COR-L47 (cell line): ENCODE measurements at regions not wholly inside any gene's neighbourhood (a gene's known extent, or its start where the extent isn't known, plus 50 kb on each side); places are given as distances from the start of the nearest gene placed in this dataset.

Experiments used
- DNase-seq: peaks from one replicate; lab custom pipeline; 2025; lab: John Stamatoyannopoulos, UW

DNA sequence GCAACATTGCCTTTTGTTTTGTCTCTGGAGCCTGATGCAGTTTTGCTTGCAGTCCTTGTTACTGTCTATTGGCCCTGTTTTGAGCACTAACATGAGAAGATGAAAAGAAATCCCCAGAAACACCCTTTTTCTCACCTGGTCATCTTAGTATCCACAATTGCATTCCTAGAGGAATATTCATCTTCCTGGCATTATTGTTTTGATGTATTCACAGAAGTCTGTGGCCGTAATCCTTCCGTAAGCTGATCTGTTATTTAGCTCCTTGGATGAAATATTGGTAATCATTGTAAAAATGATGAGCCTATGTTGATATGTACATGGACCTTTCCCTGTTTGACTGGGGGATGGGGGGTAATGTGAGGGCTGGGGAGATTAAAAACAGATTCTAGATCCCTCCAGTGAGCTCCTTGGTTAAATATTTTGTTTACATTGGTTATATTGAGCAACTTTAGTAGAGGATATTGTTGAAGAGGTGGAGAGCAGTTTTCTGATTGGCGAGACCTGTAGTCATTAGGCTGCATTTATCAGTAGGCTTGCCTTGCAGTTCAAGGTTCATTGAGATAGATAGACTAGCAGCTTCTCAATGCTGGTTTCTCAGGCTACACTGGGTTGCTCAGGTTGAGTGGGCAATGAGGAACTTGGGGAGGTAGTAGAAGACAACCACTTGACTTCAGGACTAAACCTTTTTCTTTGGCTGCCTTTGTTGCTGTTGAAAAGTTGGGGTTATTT, 117.5 kb downstream of the MACIR start:
- no peak for DNase-seq

DNA sequence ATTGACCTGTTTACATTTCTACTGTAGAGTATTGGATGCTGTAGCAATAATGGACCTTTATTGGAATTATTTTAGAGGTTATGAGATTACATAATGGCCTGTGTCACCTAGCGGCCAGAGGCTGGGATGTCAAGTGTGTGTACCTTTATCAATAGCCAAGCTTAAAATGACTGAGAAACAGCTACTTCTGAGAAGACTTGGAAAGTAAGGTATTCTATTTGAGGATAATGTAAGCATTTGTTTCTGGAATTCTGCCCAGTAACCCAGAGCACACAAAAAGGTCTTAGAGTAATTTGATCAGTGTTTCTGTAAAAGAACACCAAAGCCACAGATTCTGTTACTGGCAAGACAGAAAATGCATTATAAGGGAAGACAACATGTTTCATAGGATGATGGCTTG, 116.8 kb downstream of the MACIR start:
- DNase-seq = no peak

DNA sequence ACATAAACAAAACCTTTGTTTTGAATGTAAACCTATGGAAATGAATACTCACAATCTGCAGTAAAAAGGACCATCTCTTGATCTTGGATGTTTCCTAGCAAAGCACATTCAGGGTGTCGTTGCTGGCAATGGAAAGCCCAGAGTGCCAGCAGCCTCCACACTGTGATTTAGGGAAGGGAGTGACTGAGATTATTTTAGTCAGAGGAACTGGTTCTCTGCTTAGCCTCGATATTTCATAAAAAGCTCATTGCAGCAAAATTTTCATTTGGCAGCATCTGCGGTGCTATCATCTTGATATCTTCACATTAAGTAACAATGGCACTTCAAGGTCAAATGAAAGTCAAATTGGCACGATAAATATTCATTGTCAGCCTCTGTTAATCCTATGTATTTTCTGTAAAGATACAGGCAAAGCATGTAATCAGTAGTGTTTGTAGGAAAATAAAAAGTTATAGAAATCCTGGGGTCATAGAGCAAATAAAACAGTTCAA, 116.0 kb downstream of the MACIR start:
- no peak for DNase-seq

DNA sequence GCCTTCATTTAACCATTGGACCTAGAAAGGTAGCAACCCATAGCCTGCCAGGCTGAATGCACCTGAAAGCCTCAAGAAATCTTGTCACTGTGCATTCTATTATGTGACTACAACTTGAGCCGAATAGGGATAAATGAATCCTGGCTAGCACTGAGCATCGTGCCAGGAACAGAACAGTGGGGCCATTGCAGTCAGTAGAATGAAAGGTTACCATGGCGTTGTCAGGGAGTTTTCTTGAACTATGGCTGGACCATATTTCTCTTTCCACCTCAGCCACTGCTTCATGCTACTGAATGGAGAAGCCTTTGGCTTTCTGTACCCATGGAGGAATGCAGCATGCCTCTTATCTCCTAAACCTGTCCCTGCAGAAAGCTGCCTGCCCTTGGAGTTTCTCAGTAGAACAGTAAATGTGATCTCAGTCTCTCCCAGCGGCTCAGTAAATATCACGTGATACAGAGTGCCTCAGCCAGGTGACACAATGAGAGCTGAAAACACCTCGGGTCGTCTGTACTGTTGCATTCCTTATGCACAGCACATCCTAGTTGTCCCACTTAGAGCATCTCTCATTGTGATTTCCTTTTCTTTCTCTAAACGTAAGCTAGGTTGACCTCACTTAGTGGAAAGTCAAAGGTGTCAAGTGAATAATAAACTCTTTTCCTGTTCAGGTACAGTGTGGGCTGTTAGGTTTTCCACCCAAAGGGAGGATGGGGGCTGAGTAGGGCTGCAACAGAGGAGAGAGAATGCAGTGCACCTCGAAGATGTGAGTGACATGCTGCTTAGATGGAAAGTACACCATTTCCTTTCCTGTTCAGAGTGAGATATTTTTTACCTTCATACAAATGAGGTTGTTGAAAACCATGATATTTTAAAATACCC, 115.3 kb downstream of the MACIR start:
- no peak for DNase-seq

DNA sequence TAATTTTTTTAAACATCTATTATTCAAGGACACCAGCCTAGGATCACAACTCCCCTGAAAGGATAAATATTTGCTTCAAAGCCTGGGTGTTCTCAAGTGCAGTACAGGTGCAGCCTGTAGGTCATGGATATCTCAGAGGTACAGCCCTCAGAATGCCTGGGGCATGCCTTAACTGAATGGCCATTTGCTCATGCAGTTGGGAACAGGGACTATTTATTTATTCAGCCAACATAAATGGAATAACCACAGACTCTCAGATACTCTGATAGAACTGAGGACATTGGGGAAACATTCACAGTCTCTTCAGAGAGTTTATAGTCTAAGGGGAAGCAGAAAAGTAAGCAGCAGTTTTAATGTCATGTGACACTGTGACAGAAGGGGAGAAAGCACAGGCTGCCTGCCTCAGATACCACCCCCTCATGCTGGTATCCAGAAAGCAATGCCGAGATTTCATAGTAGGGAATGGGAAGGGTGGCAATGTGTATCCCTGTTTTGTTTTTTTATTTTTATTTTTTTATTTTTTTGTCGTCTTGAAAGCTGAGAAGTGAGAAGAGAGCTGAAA, 112.6 kb downstream of the MACIR start:
- DNase-seq = no peak

DNA sequence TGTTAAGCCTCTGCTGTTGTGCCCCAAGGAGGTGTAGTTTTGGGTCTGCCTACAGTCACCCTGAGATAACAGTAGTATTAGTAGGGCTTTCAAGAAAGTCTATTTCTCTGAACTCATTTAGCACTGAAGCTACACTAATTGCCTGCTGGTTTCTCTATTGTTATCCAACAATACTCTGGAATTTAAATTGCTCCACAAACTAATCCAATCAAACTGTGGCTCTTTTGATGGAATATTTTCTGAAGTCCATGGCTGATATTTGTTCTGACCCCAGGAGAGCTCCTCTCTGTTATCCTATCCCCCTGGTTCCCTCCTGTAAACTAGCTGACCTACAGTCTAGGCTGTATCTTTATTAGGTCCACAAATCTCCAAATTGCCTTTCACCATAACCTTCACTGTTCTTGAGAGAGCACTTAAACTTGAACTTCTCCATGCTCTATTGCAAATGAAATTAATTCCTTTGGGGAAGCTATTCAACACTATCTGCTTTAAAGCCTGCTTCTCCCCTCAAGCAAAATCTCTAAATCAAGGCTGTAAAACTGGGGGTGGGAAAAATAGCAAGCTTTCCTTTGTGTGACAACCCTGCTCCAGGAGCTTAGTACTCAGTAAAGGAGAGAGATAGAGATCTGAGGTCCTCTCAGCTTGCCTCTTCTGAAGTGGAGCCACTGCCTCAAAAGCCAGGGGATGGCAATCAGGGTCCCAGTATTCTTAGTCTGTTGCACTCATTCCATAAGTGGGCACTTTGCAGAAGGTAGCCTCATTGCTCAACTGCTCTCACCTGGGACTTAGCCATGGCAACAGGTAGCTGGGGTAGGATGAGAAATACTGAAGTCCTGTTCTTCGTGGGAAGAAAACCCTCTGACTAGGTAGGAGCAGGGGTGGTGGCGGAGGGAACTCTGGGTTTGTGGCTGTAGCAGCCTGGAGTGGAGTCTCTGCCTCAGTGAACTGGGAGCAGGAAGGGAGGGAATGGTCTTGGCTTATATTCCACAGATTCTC, 110.9 kb downstream of the MACIR start:
- peak; percentile 25 for DNase-seq

DNA sequence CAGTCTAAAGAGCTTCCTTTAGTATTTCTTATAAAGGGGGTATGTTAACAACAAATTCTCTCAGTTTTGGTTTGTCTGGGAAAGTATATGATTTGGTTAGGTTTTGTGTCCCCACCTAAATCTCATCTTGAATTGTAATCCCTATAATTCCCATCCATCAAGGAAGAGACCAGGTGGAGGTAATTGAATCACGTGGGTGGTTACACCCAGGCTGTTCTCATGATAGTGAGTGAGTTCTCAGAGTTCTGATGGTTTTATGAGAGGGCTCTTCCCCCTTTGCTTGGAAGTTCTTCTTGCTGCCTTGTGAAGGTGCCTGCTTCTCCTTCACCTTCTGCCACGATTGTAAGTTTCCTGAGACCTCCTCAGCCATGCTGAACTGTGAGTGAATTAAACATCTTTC, 109.1 kb downstream of the MACIR start:
- DNase-seq = no peak

DNA sequence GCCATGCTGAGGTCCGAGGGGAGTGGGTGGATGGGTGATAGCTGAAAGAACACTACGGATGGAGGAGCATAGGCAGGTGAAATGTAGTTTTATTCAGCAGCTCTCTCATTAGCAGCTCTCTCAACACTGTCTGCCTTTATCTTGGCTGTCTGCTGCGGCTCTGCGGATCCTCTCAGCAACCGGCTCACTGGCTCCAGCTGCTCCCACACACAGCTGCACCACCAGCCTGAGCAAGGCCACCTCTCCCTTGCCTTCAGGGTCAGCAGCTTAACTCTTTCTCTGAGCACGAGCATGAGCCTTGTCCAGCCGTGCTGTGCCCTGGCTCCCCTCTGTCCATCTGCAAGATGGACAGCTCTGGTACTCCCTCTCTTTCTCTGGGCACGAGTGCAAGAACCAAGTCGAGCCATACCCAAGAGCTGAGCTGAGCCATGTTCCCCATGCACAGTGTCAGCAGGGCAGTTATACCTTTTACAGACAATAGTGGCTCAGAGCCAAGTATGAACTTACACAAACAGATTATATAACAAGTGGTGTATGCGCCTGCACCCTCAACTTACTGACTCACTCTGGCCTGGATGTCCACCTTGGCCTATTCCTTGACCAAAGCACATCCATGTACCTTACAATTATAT, 108.5 kb downstream of the MACIR start:
- DNase-seq = no peak

DNA sequence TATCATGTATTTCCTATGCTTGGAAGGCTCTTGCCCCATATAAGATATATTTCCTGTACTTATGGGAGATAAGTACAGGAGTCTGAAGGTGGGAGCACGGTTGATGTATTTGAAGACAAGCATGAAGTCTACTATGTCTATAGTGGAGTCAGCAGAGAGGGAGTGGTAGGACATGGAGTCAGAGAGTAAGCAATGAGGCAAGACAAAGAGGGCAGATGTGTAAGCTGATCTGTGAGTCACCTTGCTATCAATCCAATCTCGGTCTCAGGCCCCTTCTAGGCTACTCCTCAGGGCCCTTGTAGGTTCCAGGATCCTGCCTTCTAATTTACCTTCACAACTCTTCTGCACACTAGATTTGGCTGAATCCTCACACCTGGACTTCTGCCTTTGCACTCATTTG, 105.5 kb downstream of the MACIR start:
- DNase-seq = no peak

DNA sequence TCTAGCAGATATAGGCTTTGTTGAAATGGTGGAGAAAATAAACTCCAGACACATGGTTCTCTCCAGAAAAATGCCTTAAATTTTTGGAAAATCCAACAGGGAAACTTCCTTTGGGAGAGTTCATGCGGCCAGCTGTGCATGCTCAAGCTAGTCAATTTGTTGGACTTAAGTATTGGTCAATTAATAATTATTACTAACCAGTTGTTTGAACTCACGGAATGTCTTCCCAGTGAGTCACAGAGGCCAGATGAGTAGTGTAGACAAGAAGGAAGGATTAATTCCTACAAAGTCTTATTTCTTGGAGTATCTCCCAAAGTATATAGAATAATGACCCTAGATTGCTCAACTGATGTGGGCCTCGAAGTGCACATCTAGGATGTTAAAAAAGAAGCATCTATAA, 103.6 kb downstream of the MACIR start:
- DNase-seq = no peak

DNA sequence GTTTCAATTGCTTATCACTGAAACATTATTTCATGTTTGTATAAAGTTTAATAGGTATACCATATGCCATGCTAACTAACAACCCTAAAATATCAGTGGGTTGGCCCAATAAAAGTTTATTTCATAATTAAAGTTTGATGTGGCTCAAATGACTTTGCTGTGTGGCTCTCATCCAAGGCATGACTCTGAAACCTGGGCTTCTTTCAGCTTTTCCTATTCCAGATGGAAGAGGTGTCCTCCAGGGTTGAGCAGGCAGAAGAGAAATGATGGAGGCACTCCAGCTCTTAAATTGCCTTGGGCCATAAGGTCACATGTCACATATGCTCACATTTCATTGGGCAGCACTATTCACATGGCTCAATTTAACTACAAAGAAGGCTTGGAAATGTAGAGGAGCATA, 101.9 kb downstream of the MACIR start:
- DNase-seq = no peak

DNA sequence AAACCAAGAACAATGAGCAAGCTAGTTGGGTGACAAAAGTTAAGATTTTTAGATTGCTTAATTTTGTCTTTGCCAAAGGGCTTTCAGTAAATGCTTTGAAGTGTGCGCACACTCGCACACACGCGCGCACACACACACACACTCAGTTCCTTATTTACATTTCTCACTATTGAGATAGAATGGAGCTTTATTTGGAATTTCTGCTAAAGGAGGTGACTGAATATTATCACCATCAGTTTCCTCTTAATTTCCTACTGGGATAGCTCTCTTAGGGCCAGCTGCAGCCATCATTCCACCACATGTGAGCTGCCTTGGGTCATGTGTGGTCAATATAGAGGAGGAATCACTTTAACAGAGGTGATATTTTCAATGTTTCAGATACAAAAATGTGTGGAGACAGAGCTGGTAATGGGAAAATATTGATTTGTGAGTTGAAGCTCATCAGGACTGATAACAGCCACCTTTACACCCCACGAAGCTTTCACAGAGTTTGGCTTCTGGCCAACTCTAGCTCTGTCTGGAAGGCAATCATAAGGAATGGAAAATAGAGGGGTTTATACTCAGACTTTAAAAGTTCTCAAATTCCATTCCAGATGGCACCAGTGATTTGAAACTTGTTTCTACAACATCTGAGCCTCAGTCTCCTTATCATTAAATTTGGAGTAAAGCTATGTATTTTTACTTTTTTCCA, 99.9 kb downstream of the MACIR start:
- no peak for DNase-seq

DNA sequence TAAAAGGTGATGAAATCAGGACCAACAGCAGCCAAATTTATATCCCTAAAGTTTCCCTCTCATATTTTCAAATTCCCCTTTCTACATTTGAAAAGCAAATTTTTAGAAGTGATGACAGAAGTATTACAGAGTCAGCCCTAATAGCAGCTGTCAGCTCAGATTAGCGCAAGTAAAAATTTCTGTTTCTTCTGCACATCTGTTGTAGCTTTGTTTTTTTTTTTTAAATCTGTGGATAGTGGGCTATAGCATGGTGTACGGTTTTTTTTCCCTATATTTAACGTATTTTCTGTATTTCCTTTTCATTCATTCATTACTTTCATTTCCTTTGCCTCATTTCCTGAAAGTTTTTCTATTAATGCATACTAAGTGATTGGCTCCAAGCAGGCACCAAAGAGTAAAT, 99.1 kb downstream of the MACIR start:
- no peak for DNase-seq

DNA sequence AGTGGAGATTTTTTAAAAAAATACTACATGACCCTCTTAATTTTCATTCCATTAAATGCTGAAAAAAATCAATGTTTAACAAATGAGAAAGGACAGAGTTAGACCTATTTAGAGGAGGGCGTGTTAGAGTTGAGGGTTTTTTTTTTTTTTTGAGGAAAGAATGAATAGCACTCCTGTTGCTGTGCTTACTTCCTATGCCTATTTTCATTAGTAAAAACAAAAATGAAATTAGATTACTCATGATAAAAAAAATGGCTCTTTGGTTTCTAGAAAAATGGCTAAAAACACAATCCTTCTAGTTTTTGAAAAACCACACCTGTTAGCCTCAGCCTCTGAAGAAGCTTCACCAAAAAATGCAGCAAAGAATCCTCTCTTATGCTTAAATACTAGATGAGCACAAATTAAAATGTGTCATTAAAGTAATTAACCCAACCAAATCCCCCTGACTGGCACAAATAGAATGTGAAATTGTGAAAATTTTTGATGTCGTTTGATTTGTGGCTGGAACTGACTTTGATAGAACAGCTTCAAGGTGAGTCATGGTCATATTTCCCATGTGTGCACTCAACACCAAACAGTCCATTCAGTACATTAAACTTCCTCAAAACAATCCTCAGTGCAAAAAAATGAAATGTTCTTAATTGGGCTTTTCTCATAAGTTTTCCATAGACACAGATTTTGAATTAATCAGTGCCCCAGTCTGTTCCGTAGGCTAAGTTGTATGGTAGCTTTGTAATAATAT, 98.0 kb downstream of the MACIR start:
- DNase-seq = no peak

DNA sequence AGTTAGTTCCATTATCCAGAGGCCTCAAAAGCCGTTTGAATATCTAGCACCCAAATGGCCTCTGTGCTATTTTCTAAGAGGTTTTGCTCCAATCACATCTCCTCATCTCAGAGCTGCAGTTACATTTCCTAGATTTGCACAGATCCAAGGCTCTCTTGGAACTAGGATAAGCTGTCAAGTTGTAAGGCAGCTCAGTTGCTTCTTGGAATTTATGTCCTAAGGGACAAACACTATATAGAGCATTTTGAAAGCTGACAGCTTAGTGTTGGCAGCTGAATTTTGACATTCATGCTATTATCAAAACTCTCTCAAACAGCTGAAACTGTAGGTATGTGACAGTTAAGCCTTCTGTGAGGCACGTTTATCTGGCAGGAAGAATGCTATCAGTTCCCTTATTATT, 97.0 kb downstream of the MACIR start:
- DNase-seq = no peak

DNA sequence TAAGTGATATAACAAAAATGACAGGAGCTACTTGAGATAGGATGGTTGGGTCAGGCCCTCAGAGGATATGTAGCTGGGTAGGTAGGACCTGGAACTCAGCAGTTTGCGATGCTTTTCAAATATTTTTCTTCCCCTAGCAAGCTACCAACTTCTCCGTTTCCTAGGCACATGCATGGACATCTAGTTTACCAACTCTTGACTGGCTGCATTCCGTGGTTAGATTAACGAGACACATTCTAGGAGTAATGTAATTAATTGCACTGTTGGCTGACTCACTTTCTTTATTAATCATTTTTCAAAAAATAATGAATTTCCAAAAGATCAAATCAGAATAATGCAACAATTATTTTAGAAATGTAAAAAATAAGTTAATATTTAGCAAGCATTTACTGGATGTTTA, 95.9 kb downstream of the MACIR start:
- DNase-seq = no peak

DNA sequence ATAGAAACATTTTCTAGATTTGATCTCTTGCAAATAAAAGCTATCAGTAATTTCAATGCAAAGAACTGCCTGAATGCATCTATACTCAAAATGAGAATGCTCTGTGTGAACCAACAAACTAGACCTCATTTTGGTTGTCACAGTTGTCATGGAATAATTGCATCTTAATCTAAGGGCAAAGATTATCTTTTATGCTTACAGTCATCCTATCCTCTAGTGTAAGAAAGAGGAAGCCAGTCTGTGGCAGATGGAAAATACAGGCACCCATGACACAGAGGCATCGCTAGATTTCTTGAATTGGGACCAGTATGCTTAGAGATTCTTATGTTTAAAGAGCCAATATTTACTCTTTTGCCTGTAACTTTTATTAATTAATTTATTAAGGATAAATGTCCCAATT, 95.0 kb downstream of the MACIR start:
- DNase-seq = no peak

DNA sequence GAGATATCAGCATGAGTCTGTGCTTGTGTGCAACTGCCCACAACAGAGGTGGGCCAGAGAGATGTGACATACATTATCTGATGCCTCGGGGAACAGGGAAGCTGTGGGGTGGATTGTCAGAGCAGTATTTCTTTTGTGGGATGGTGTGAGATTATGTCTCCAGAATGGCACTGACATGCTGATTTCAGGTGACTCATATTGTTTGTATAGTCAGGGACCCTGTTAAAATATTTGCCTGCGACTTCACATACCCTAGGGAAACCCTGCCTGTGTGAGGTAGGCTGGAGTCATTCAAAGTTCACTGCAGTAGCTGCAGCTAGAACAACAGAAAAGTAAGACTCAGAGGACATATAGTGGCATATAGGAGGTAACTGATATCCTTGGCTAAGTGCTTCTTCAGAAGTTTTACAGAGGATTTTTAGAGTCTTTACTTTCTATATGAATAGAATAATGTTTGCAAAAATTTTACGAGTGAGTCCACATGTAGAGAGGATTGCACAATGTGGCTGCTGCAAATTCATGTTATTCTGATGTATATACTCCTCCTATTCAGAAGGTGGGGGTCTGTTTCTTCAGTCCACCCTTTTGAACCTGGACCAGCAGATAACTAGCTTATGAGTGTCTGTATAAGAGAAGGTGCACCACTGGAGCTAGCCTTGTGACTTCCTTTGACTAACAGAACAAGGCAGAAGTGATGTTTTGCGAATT, 89.3 kb downstream of the MACIR start:
- no peak for DNase-seq

DNA sequence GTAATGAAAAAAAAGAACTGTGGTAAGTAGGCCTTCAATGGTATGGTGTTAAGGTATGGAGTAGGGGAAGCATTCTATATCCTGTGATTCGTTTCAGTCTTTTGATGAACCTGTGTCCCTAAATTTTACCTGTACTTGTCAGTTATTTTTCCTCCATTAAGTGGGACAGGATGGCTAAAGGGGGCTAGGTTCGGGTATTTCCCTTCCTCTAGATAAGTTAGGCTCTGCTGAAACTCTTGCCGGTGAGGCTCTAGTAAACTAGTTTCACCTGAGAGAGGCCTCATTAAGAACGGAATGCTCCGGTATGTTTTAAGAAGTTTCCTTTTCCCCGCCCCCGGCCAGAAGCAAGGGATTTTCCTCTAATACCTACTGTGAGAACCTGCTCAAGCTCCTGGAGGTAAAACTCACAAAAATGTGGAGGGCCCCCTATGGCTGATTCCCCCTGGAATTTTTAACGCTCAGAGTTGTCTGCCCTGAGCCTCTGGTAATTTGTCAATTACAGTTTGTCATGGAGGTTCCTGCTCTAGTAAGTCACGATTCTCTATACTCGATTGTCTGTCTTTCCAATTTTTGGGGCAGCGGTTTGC, 87.7 kb downstream of the MACIR start:
- DNase-seq = no peak
